Osteocyte (in vitro differentiated cells): ENCODE measurements at regions not wholly inside any gene's neighbourhood (a gene's known extent, or its start where the extent isn't known, plus 50 kb on each side); places are given as distances from the start of the nearest gene placed in this dataset.

Experiments used
- DNase-seq: peaks from one replicate; pipeline ENCODE4 v3.0.0; 2021; ENCODE audit warnings: mixed read lengths; ENCODE audit not compliant: unreplicated experiment; ENCODE audit errors: extremely low spot score
- H3K27ac Mint-ChIP-seq: one replicate; pipeline ENCODE4 v1.8.0; 2021; ENCODE audit warnings: mild to moderate bottlenecking, mixed read lengths; ENCODE audit not compliant: unreplicated experiment
- H3K27me3 Mint-ChIP-seq: one replicate; pipeline ENCODE4 v1.8.0; 2021; ENCODE audit warnings: mixed read lengths; ENCODE audit not compliant: unreplicated experiment
- H3K36me3 Mint-ChIP-seq: one replicate; pipeline ENCODE4 v1.8.0; 2021; ENCODE audit warnings: mixed read lengths; ENCODE audit not compliant: unreplicated experiment
- H3K4me1 Mint-ChIP-seq: one replicate; pipeline ENCODE4 v1.8.0; 2021; ENCODE audit warnings: mixed read lengths; ENCODE audit not compliant: unreplicated experiment
- H3K4me3 Mint-ChIP-seq: one replicate; pipeline ENCODE4 v1.8.0; 2021; ENCODE audit warnings: mild to moderate bottlenecking, moderate library complexity, mixed read lengths; ENCODE audit not compliant: unreplicated experiment
- H3K9me3 Mint-ChIP-seq: one replicate; pipeline ENCODE4 v1.8.0; 2021; ENCODE audit warnings: mixed read lengths; ENCODE audit not compliant: unreplicated experiment
- CTCF ChIP-seq: fragments of 200-600 bp; sonication (generic); IDR thresholded peaks from 2 replicates; pipeline ENCODE4 v1.5.0; 2021; ENCODE audit warnings: antibody characterized with exemption, mild to moderate bottlenecking, moderate library complexity

GRCh38 chr12:102535306-102535705, 54.9 kb upstream of the IGF1 start:
- no peak for TF ChIP-seq CTCF
- DNase-seq = no peak
- no peaks in the 10 kb centered on the region for H3K9me3 Mint-ChIP-seq
- H3K4me1 Mint-ChIP-seq = peaks cover 27% of the 10 kb centered on the region
- H3K36me3 Mint-ChIP-seq = no peaks in the 10 kb centered on the region
- no peak overlapping the region for H3K4me3 Mint-ChIP-seq
- H3K27me3 Mint-ChIP-seq = no peaks in the 10 kb centered on the region
- no peak overlapping the region for H3K27ac Mint-ChIP-seq

- no peak for TF ChIP-seq CTCF
- H3K4me3 Mint-ChIP-seq = no peak overlapping the region
- no peaks in the 10 kb centered on the region for H3K27me3 Mint-ChIP-seq
- no peak for DNase-seq
- H3K4me1 Mint-ChIP-seq = peaks cover 24% of the 10 kb centered on the region
- no peak overlapping the region for H3K27ac Mint-ChIP-seq
- H3K36me3 Mint-ChIP-seq = no peaks in the 10 kb centered on the region
- H3K9me3 Mint-ChIP-seq = no peaks in the 10 kb centered on the region
Measured at GRCh38 chr12:102534899-102535298, 54.5 kb upstream of the IGF1 start.

- H3K36me3 Mint-ChIP-seq = no peaks in the 10 kb centered on the region
- H3K27me3 Mint-ChIP-seq = no peaks in the 10 kb centered on the region
- no peak for TF ChIP-seq CTCF
- H3K4me3 Mint-ChIP-seq = no peak overlapping the region
- peaks cover 23% of the 10 kb centered on the region for H3K4me1 Mint-ChIP-seq
- no peaks in the 10 kb centered on the region for H3K9me3 Mint-ChIP-seq
- peak overlapping the region; percentile 23 for H3K27ac Mint-ChIP-seq
- DNase-seq = no peak
Measured at GRCh38 chr12:102533483-102534215, 53.3 kb upstream of the IGF1 start.
